Stimulated activated CD8-positive, alpha-beta memory T cell treated with anti-CD3 and anti-CD28 coated beads, Interleukin-15, amount 100 ng/mL, for 1 hour (primary cell): ENCODE measurements at regions not wholly inside any gene's neighbourhood (a gene's known extent, or its start where the extent isn't known, plus 50 kb on each side); places are given as distances from the start of the nearest gene placed in this dataset.

Source experiments
- DNase-seq: peaks from one replicate; pipeline ENCODE4 v3.0.0-alpha.2; 2020; ENCODE audit warnings: low read depth

- no peak for DNase-seq
These were observed 76.8 kb upstream of the SLC14A2 start for GRCh38 chr18:45538444-45538843.

DNA sequence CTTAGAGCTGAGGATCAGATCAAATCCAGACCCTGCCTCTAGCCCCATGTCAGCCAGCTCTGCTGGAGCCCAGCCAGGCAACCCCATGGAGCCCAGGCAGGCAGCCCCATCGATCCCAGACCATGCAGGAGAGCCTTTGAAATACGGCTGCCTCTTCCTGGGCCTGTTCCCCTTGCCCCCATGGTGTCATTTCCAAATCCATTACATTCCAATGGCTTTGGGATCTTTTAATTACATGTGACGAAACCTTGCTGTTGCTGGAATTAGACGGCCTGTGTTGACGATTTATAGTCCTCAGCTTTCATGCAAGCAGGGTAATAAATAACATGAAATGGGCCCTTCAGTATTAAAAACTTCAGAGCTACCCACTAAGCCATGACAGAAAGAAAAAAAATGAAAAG, 75.8 kb upstream of the SLC14A2 start:
- DNase-seq: no peak

DNA sequence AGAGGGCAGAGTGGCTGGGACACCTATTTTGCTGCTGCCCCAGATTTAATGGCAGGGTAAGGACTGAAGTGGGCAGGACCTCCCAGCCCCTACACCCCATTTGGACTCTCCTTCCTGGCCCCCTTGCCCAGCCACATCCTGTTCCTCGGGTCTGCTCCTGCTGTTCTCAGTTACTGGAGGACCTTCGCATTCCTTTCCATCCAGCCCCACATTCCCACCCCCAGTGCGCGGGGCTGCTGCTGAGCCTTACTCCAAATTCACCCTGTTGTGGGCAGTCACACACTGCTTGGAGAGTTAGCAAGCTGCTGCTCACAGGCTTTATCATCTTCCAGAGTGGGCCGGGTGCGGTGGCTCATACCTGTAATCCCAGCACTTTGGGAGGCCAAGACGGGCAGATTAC, 75.2 kb upstream of the SLC14A2 start:
- no peak for DNase-seq

GRCh38 chr18:45541421-45541820, 73.9 kb upstream of the SLC14A2 start:
- DNase-seq: no peak

GRCh38 chr18:45542043-45542442, 73.2 kb upstream of the SLC14A2 start:
- no peak for DNase-seq

- DNase-seq: no peak
These were observed 67.4 kb upstream of the SLC14A2 start for GRCh38 chr18:45547910-45548309.

- no peak for DNase-seq
These were observed 66.7 kb upstream of the SLC14A2 start for GRCh38 chr18:45548614-45549013.

DNA sequence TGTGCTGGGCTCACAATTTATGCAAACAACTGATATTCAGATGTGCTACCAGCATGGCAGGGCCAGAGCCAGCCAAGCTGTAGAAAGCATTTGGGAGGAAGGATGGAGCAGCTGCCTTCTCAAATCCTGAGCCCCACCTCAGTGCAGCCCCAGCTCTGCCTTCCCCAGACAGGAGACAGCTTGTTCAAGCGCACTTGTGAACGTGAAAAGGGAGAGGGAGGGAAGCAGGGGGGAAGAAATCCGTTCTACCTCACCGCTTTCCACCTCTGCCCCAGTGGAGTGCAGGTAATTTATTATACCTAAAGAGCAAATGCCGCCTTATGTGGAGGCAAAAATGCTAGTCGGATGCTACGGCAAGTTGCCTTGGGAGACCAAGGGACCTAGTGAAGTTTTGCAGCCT, 66.0 kb upstream of the SLC14A2 start:
- DNase-seq: no peak

DNA sequence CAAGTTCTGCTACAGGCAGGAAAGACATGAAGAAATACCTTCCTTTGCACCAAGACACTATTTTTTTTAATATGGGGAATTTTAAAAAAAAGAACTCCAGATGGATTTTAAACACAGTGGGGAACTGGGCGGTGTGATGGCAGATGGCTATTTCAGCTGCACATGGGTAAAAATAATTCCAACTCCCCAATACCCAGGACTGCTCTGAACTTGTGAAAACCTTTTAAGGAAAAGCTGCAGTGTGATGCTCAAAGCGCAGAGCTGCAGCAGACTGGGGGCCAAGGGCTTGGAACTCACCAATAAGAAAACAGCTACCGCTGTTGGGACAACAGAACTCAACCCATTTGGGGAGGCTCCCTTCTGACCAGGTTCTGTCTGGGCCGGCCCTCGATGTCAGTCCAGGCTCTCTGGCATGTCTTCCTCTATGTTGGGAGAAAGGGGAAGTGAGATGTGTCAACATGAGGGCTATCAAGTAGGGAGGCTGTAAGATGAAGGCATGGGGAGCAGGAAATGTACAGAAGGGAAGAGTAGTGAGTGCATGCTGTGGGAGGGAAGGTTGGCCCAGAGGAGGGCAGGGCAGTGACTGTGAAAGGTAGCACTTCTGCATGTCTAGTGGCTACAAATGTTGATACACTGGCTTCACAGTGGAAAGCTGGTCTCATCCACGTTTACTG, 64.0 kb upstream of the SLC14A2 start:
- no peak for DNase-seq

GRCh38 chr18:45553723-45554388, 61.4 kb upstream of the SLC14A2 start:
- DNase-seq: no peak

DNA sequence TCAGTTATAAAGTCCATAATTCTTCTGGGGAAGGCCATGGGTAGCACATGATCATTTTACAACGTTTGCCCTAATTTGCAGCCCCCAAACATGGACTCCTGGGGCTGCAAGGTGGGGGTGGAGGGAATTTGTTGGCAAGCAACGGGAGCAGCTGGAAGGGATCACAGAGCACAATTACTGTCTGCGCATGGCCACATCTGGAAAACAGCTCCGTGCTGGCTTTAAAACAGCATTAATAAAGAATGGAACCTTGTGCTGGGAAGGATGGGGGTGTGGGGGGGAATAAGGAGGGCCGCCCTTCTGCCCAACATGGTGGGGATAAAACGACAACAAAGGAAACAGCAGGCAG, 60.9 kb upstream of the SLC14A2 start:
- DNase-seq: no peak

GRCh38 chr18:45556222-45556621, 59.1 kb upstream of the SLC14A2 start:
- no peak for DNase-seq

- DNase-seq: no peak
These were observed 58.0 kb upstream of the SLC14A2 start for GRCh38 chr18:45557287-45557686.

- DNase-seq: no peak
These were observed 57.5 kb upstream of the SLC14A2 start for GRCh38 chr18:45557779-45558178.

DNA sequence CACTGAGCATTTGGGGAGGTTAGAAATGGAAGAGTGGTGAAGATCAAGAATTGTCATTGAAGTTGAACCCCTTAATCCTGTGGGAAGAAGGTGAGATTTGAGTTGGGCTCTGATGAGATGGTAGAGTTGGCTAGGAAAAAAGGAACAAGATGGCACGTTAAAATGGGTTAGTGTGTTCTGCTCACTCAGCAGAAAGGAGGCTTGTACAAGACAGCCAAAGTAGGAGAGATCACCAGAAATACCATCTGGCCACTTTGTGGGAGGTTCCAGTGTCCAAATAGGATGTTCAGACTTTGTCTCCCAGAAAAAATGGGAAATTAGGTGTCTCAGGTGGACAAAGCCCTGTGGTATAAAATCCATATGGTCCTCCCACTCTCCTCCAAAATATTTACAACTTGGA, 56.0 kb upstream of the SLC14A2 start:
- DNase-seq: no peak

- no peak for DNase-seq
These were observed 54.4 kb upstream of the SLC14A2 start for GRCh38 chr18:45560870-45561269.

GRCh38 chr18:45562567-45563479, 52.5 kb upstream of the SLC14A2 start:
- no peak for DNase-seq

GRCh38 chr18:45565280-45565970, 49.9 kb upstream of the SLC14A2 start:
- no peak for DNase-seq
